GM12878 (cell line): ENCODE measurements at regions not wholly inside any gene's neighbourhood (a gene's known extent, or its start where the extent isn't known, plus 50 kb on each side); places are given as distances from the start of the nearest gene placed in this dataset.

Source experiments
- CBFB ChIP-seq: IDR thresholded peaks from 2 replicates; pipeline ENCODE4 v1.6.1; 2016; ENCODE audit warnings: antibody characterized with exemption, low read depth
- CTCF ChIP-seq, 3 experiments: IDR thresholded peaks in 2 of 3; conservative IDR thresholded peaks in 1 of 3; 2 replicates each; pipeline ENCODE4 v1.5.1; 2011; ENCODE audit warnings: low read depth in 3 of 3, low read length in 3 of 3, mild to moderate bottlenecking in 3 of 3, control low read depth in 2 of 3, moderate library complexity in 2 of 3, inconsistent platforms in 1 of 3, mixed read lengths in 1 of 3; ENCODE audit not compliant: control insufficient read depth in 2 of 3, insufficient read depth in 1 of 3; ENCODE audit errors: extremely low read depth in 1 of 3
- FOXM1 ChIP-seq: IDR thresholded peaks from 2 replicates; pipeline ENCODE4 v1.6.1; 2012; ENCODE audit warnings: low read depth, mild to moderate bottlenecking, inconsistent platforms, low read length, moderate library complexity
- MEF2B ChIP-seq: fragments of 450-650 bp; IDR thresholded peaks from 2 replicates; pipeline ENCODE4 v1.6.1; 2018; ENCODE audit warnings: mild to moderate bottlenecking, moderate library complexity; ENCODE audit not compliant: partially characterized antibody, poor library complexity, severe bottlenecking
- POLR2A ChIP-seq: IDR thresholded peaks from 2 replicates; pipeline ENCODE4 v1.6.1; 2011; ENCODE audit warnings: low read depth, mild to moderate bottlenecking, low read length
- RAD21 ChIP-seq: IDR thresholded peaks from 2 replicates; pipeline ENCODE4 v1.6.1; 2011; ENCODE audit warnings: mild to moderate bottlenecking, low read depth, low read length, moderate library complexity; ENCODE audit not compliant: insufficient read depth
- RAD51 ChIP-seq: fragments of 450-650 bp; IDR thresholded peaks from 2 replicates; pipeline ENCODE4 v1.6.1; 2016; ENCODE audit warnings: moderate library complexity, mild to moderate bottlenecking, inconsistent platforms
- SUZ12 ChIP-seq: fragments of 200-600 bp; sonication (generic); IDR thresholded peaks from one replicate; pipeline ENCODE4 v1.6.1; 2018; ENCODE audit warnings: antibody characterized with exemption, mild to moderate bottlenecking; ENCODE audit not compliant: unreplicated experiment
- TCF12 ChIP-seq: IDR thresholded peaks from 2 replicates; pipeline ENCODE4 v1.6.1; 2011; ENCODE audit warnings: low read depth, mild to moderate bottlenecking, low read length

DNA sequence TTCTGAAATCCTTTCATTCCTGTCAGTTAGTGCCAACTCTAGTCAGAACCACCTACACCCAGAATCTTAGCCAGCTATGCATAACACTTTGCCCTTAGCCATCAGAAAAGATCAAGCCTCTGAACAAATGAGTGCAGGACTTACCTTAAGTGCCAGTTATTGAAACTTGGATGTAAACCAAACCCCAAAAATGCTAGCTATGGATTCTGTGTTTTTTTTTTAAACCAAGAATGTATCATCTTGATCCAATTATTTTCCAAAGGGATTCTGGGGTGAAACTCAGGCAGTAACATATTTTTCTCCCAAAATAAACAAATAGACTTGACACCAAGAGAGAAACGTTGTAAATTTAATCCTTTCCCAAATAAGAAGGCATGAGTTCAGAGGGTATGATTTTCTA, 538.6 kb upstream of the ADAMTS5 start:
- no peak for TF ChIP-seq TCF12
- no peak for TF ChIP-seq SUZ12
- no peak for TF ChIP-seq MEF2B
- TF ChIP-seq POLR2A, result no peak
- TF ChIP-seq CTCF (IDR thresholded peaks at IDR 0.05 in 2 of 3, conservative IDR thresholded peaks at IDR 0.05 in 1 of 3; ENCODE audit: control insufficient read depth in 2 of 3, extremely low read depth in 1 of 3, insufficient read depth in 1 of 3, low read depth in 3 of 3, low read length in 3 of 3), result no peak
- TF ChIP-seq RAD21, result no peak
- no peak for TF ChIP-seq RAD51
- TF ChIP-seq CBFB, result no peak
- TF ChIP-seq FOXM1, result no peak
